Heart left ventricle (tissue), 16 donors: ENCODE measurements at regions not wholly inside any gene's neighbourhood (a gene's known extent, or its start where the extent isn't known, plus 50 kb on each side); places are given as distances from the start of the nearest gene placed in this dataset.
A peak's percentile ranks its signal among the peaks of the same experiment; 100 is the strongest.

Experiments used
- ATAC-seq, 4 donors: fragments of 200-7000 bp; cut with Tn5 transposase; one replicate each; pipeline ENCODE4 v1.9.1; 2020 to 2022; ENCODE audit warnings: moderate library complexity in 4 of 4, mild to moderate bottlenecking in 3 of 4, moderate number of reproducible peaks in 1 of 4
- DNase-seq, 5 donors: peaks; one replicate each; pipeline ENCODE4 v3.0.0-alpha.2; 2020
- H3K27ac ChIP-seq, 12 donors: fragments of 200-600 bp; sonication (generic) in 4 of 12; one replicate each; pipeline versions ENCODE4 v1.5.0 to v1.8.0; 2016 to 2022; ENCODE audit warnings: mild to moderate bottlenecking in 2 of 12
- H3K27me3 ChIP-seq, 9 donors: fragments of 200-600 bp; sonication (generic) in 2 of 9; one replicate each; pipeline versions ENCODE4 v1.5.1 to v1.8.0; 2016 to 2022; ENCODE audit warnings: mild to moderate bottlenecking in 3 of 9
- H3K36me3 ChIP-seq, 9 donors: fragments of 200-600 bp; sonication (generic) in 2 of 9; one replicate each; pipeline versions ENCODE4 v1.5.0 to v1.8.0; 2018 to 2022; ENCODE audit warnings: mild to moderate bottlenecking in 2 of 9
- H3K4me1 ChIP-seq, 12 donors: fragments of 200-600 bp; sonication (generic) in 4 of 12; one replicate each; pipeline versions ENCODE4 v1.5.0 to v1.8.0; 2016 to 2022; ENCODE audit warnings: mild to moderate bottlenecking in 3 of 12
- H3K4me3 ChIP-seq, 12 donors: fragments of 200-600 bp; sonication (generic) in 4 of 12; one replicate each; pipeline versions ENCODE4 v1.5.0 to v1.8.0; 2017 to 2022; ENCODE audit warnings: mild to moderate bottlenecking in 9 of 12, moderate library complexity in 4 of 12
- H3K9me3 ChIP-seq, 12 donors: fragments of 200-600 bp; sonication (generic) in 4 of 12; one replicate each; pipeline versions ENCODE4 v1.5.0 to v1.8.0; 2016 to 2022; ENCODE audit warnings: mild to moderate bottlenecking in 1 of 12
- POLR2A ChIP-seq, 2 donors: fragments of 450-650 bp; IDR thresholded peaks; one replicate each; pipeline ENCODE4 v1.6.1; 2017; ENCODE audit warnings: antibody characterized with exemption in 2 of 2, mild to moderate bottlenecking in 2 of 2, moderate library complexity in 2 of 2
- WGBS, 4 donors: extraction: QIAGEN DNeasy Blood & Tissue Kit in 2 of 4; methylation state at CpG; one replicate each; pipeline versions ENCODE4 v1.1.5 to v1.1.7; 2013 to 2018; 5-methylcytosine and 5-hydroxymethylcytosine counted together
- intact Hi-C, 10 donors: fragments of 100-400 bp; cut with DNase I; formaldehyde crosslinking; loops; one replicate each; pipeline versions ENCODE4 v1.11.1 to v1.14.2; 2022
- TF ChIP-seq, protein P1 (sequence below), 12 donors: fragments of 200-600 bp; sonication (generic) in 4 of 12; IDR thresholded peaks; one replicate each; pipeline versions ENCODE4 v1.5.0 to v1.8.0; 2018 to 2022; ENCODE audit warnings: antibody characterized with exemption in 12 of 12, mild to moderate bottlenecking in 5 of 12
- donor health status: ischemic (EF 13 %, LVEDD 7.1; RV severe dilation, severe dysfunction).
- donor health status: healthy with polysubstance abuse.
- donor health status: DM: no; HTN: yes; CAD: no.
- donor health status: DM: no; HTN: no; CAD: no.
- donor health status: ischemic (EF 25% LVEDD 6.9; RV normal size, moderate dysfunction).
- donor health status: ischemic (EF 25% LVEDD 5.7; RV mildly dilated, moderate dysfunction).
- donor health status: healthy.
- donor health status: DM: yes; HTN: yes; CAD: no.
- donor health status: ischemic (EF 35%, LVEDD 5.7; RV mildly dilated, moderate dysfunction).
- donor health status: nonischemic (EF 11% LVEDD 7.7; RV severe dilation, severe dysfunction).
- donor health status: DM: yes; HTN: yes; CAD: no.
- donor health status: PGD.
- donor health status: ischemic (EF 29% LVEDD 5.4; RV normal size, mild dysfunction).
- donor health status: nonischemic (EF 23%, LVEDD 6.1; RV moderate dilation, normal function).

DNA sequence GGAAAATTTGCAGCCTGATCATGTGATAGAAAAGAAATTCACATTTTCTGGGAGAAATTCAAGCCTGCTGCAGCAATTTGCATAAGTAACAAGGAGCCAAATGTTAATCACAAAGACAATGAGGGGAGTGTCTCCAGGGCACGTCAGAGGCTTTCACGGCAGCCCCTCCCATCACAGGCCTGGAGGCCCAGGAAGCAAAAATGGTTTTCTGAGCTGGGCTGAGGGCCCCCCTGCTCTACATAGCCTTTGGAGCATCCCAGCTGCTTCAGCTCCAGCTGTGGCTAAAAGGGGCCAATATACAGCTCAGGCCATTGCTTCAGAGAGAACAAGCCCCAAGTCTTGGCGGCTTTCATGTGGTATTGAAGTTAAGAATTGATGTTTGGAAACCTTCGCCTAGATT, 445.3 kb upstream of the ZEB2 start:
- no peaks in the 10 kb centered on the region for H3K4me1 ChIP-seq
- TF ChIP-seq, protein P1, sequence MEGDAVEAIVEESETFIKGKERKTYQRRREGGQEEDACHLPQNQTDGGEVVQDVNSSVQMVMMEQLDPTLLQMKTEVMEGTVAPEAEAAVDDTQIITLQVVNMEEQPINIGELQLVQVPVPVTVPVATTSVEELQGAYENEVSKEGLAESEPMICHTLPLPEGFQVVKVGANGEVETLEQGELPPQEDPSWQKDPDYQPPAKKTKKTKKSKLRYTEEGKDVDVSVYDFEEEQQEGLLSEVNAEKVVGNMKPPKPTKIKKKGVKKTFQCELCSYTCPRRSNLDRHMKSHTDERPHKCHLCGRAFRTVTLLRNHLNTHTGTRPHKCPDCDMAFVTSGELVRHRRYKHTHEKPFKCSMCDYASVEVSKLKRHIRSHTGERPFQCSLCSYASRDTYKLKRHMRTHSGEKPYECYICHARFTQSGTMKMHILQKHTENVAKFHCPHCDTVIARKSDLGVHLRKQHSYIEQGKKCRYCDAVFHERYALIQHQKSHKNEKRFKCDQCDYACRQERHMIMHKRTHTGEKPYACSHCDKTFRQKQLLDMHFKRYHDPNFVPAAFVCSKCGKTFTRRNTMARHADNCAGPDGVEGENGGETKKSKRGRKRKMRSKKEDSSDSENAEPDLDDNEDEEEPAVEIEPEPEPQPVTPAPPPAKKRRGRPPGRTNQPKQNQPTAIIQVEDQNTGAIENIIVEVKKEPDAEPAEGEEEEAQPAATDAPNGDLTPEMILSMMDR (IDR thresholded peaks at IDR 0.05): no peak
- TF ChIP-seq POLR2A (IDR thresholded peaks at IDR 0.05): no peak
- ATAC-seq (no peak), DNase-seq (no peak)
- peaks cover 0 to 29% (median 8%) of the 10 kb centered on the region in 12 donors for H3K9me3 ChIP-seq
- H3K36me3 ChIP-seq: no peaks in the 10 kb centered on the region
- 73 to 83% (median 75%) methylated on average over 4 of the region's 4 CpGs for WGBS, 4 donors
- no peak overlapping the region for H3K4me3 ChIP-seq
- intact Hi-C loops: no loop called here
- no peak overlapping the region for H3K27ac ChIP-seq
- no peaks in the 10 kb centered on the region for H3K27me3 ChIP-seq

DNA sequence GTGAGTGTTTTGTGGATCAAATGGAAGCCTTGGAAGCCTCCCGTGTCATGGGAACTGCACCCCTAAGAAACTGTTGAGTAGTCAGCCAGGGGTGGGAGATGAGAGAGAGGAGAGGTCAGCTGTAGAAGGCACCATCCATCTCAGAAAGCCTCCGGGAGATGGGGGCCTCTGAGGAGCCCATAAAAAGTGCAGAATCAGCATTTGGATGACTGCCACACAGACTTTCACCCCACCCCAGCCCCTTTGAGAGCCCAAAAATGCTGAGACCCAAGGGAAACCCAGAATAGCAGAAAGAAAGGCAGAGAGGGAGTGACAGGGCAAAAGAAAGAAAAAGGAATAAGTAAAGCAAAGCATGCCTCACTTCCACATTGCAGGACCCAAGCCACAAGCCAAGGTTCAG, 443.1 kb upstream of the ZEB2 start:
- ATAC-seq (no peak), DNase-seq (no peak)
- intact Hi-C loops: no loop called here
- Histone ChIP-seq H3K27me3 (no peaks in the 10 kb centered on the region), H3K4me3 (no peak overlapping the region), H3K27ac (no peak overlapping the region), H3K9me3 (peaks cover 0 to 29% (median 2%) of the 10 kb centered on the region in 12 donors), H3K36me3 (no peaks in the 10 kb centered on the region), H3K4me1 (no peaks in the 10 kb centered on the region)
- TF ChIP-seq POLR2A (IDR thresholded peaks at IDR 0.05): no peak
- TF ChIP-seq, protein P1 (IDR thresholded peaks at IDR 0.05): no peak
- WGBS, 4 donors: 74 to 93% (median 88%) methylated on average over 2 of the region's 2 CpGs

DNA sequence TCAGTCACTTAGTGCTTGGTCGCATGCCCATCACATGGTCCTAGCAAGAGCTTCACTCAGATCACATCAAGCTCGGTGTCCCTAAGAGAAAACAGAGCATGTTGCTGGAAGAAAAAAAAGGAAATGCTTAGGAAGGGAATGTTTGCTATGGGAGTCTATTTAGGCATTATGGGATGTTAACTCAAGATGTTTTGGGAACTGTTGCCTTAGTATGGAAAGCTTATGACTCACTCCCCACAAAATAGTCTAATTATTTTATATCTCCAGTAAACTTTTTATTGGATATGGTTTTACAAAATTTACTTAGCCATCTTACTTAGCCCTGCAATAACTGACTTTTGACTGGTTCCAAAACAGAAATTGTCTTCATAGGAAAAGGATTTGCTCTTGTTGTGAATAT, 439.5 kb upstream of the ZEB2 start:
- Histone ChIP-seq H3K27ac (no peak overlapping the region), H3K4me1 (no peaks in the 10 kb centered on the region), H3K36me3 (no peaks in the 10 kb centered on the region), H3K9me3 (peaks cover 0 to 7% (median 0%) of the 10 kb centered on the region in 12 donors), H3K27me3 (no peaks in the 10 kb centered on the region), H3K4me3 (no peak overlapping the region)
- WGBS, 4 donors: 84 to 90% (median 89%) methylated on average over 2 of the region's 2 CpGs
- intact Hi-C loops: no loop called here
- TF ChIP-seq, protein P1 (IDR thresholded peaks at IDR 0.05): no peak
- no peak for TF ChIP-seq POLR2A (IDR thresholded peaks at IDR 0.05)
- no peak for DNase-seq
- ATAC-seq: no peak

DNA sequence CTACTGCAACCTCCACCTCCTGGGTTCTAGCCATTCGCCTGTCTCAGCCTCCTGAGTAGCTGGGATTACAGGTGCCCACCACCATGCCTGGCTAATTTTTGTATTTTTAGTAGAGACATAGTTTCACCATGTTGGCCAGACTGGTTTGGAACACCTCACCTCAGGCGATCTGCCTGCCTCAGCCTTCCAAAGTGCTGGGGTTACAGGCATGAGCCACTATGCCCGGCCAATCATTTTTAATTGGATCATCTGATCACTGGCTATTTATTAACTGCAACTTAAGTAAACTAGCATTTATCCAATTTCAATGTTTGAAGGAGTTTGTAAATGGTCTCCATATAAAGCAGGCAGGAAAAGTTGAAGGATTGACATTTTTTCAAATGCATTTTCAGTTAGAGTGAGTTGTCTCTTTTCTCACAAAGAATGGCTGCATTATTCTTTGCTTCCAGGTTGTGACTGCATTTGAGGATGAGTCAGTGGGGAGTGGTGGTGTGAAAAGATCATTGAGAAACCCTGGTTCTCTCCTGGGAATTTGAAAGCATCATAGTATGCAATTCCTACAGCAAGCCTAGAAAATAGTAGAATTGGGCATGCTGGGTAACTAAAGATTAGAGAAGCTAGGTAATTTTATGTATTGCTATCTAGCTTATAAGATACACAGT, 431.1 kb upstream of the ZEB2 start:
- TF ChIP-seq POLR2A (IDR thresholded peaks at IDR 0.05): no peak
- TF ChIP-seq, protein P1 (IDR thresholded peaks at IDR 0.05): no peak
- H3K36me3 ChIP-seq: no peaks in the 10 kb centered on the region
- no peak overlapping the region for H3K4me3 ChIP-seq
- H3K9me3 ChIP-seq: no peaks in the 10 kb centered on the region
- DNase-seq (no peak), ATAC-seq (peak in 2 of 4 donors; percentile 42 to 63)
- intact Hi-C loops: no loop called here
- no peaks in the 10 kb centered on the region for H3K27me3 ChIP-seq
- H3K27ac ChIP-seq: no peak overlapping the region
- 92 to 98% (median 94%) methylated on average over 3 of the region's 3 CpGs for WGBS, 4 donors
- H3K4me1 ChIP-seq: peaks cover 0 to 8% (median 0%) of the 10 kb centered on the region in 12 donors
